Umbilical cord (tissue), 1 donor: ENCODE measurements at regions not wholly inside any gene's neighbourhood (a gene's known extent, or its start where the extent isn't known, plus 50 kb on each side); places are given as distances from the start of the nearest gene placed in this dataset.
"Not testable (repeated sequence)": the region's sequence is repeated elsewhere in the genome, so short reads cannot be mapped to it uniquely, and the experiment has no call there.

ENCODE experiments used
- DNase-seq: peaks from one replicate; pipeline ENCODE4 v3.0.0-alpha.2; 2015; ENCODE audit warnings: low spot score

DNA sequence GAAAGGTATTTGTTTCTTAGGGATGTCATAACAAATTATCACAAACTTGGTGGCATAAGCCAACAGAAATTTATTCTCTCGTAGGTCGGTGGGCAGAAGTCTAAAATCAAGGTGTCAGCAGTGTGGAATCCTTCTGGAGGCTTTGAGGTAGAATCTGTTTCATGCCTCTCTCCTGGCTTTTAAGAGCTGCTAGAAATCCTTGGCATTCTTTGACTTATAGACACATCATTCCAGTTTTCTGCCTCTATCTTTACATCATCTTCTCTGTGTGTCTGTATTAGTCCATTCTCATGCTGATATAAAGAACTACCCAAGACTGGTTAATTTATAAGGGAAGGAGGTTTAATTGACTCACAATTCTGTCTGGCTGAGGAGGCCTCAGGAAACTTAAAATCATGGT is 488.1 kb upstream of the PAPPA start:
- no peak for DNase-seq

- peak; percentile 32 for DNase-seq
Observed at GRCh38 chr9:115668521-115668920, 485.1 kb upstream of the PAPPA start.

- DNase-seq = no peak
Observed at GRCh38 chr9:115671236-115671962, 482.2 kb upstream of the PAPPA start.

DNA sequence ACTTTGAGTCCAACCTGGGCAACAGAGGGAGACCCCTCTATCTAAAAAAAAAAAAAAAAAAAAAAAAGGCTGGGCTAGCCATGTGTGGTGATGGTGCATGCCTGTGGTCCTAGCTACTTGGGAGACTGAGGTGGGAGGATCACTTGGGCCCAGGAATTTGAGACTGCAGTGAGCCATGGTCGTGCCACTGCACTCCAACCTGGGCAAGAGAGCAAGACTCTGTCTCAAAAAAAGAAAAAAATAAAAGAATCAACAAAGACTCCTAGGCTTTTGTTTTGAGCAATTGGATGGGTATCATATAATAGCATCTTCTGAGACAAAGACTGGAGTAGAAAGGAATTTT is 481.7 kb upstream of the PAPPA start:
- DNase-seq = no peak

DNA sequence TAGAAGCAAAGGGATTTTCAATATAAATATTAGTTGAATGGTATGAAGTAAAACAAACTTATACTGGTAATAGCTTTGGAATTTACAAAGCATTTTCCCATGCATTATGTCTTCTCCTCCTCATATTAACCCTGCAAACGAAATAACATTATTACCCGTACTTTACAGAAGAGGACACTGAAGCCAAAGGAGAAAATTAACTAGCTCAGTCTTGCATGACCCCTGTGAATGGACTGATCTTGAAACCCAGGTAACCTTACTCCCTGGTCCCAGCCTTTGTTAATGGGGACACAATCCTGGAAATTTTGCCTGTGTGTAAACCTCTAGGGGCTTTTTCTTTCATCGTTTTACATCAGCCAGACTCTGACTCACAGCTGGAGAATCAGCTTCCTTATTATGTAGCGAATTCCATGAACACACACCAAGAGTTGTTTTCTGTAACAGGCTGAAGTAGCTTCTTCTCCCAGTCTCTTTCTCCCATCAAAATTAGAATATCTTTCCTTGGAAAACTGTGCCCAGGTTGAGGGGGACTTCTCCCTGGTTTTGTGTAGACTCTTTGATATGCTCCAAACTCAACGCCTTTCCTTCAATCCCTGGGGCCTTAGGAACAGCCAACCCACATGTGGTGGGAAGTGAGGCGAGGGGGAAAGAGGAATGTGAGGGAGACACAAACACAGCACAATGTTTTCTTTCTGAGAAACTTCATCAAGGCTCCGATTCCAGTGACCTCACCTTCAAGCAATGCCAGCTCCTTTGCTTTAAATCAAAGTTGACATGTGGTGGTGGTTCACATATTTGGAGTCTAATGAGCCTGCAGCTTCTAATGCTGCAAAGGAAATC is 480.9 kb upstream of the PAPPA start:
- peak; percentile 68 for DNase-seq

GRCh38 chr9:115673599-115673998 is 480.0 kb upstream of the PAPPA start:
- DNase-seq = no peak

- DNase-seq = no peak
Observed at GRCh38 chr9:115674091-115674490, 479.5 kb upstream of the PAPPA start.

DNA sequence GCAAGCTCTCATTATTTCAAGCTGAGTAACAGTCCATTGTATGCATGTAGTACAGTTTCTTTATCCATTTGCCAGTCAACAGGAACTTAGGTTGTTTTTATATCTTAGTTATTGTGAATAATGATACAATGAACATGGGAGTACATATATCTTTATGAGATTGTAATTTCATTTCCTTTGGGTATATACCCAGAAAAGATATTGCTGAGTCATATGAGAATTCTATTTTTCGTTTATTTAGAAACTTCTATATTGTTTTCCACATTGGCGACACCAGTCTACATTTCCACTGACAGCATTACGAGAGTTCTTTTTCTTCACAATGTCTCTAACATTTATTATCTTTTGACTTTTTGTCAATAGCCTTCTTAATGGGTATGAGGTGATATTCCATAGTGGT is 477.8 kb upstream of the PAPPA start:
- DNase-seq = no peak

DNA sequence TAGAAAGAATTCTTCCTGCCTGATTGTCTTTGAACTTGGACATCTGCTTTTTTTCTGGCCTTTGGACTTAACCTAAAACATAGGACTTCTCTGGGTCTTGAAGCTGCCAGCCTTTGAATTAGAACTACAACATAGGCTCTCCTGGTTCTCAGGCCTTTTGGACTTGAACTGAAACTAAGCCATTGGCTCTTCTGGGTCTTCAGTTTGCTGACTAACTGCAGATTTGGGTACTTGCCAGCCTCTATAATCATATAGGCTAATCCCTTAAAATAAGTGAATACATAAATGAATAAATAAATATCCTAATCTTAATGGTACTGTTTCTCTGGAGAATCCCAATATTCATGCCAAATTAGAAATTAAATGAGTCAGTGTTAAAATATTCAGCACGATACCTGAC is 473.4 kb upstream of the PAPPA start:
- DNase-seq = no peak

DNA sequence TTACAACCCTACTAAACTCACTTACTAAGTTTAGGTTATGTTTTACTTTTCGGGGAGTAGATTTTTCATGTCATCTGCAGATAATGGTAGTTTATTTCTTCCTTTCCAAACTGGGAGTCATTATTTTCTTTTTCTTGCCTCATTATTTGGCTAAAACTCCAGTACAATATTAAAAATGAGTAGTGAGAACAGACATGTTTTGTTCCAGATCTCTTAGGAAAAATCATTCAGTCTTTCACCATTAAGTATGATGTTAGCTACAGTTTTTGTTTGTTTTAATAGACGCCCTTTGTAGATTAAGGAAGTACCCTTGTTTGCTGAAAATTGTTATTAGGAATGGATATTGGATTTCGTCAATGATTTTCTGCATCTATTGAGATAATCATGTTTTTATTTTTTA is 472.0 kb upstream of the PAPPA start:
- no peak for DNase-seq

DNA sequence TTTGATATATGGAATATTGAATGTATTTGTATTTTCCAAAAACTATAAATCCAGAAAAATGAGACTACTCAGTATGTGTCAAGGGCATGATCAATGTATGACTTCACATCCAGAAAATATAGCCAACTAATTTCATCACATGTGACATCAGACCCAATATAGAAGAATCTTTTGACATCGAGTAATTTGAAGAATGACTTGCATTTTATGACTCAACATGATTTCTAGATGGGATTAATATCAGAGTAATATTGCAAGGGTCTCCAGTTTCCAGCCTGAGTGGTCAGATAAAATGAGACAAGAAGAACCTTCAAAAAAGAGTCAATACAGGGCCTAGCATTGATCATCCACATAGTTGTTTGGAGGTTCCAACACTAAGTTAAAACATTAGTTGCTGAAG is 467.5 kb upstream of the PAPPA start:
- no peak for DNase-seq

- DNase-seq = no peak
Observed at GRCh38 chr9:115687356-115687755, 466.2 kb upstream of the PAPPA start.

DNA sequence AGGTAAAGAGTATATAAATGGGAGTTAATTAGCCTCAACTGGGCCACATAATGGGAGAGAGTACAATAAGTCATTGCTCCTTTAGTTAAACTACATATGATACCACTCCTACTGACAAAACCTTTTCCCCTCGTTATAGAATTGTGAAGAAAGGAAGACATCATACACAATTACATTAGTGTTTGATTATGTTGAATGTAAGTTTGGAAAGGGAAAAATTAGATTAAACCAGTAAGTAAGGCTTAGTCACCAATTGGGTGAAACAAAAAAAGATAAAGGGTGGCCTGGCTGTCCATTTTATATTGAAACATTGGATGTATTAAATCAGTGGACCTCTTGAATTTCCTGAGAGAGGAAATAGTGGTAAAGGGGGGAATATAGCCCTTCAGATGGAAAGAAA is 464.3 kb upstream of the PAPPA start:
- no peak for DNase-seq

GRCh38 chr9:115690786-115691496 is 462.6 kb upstream of the PAPPA start:
- DNase-seq = no peak

DNA sequence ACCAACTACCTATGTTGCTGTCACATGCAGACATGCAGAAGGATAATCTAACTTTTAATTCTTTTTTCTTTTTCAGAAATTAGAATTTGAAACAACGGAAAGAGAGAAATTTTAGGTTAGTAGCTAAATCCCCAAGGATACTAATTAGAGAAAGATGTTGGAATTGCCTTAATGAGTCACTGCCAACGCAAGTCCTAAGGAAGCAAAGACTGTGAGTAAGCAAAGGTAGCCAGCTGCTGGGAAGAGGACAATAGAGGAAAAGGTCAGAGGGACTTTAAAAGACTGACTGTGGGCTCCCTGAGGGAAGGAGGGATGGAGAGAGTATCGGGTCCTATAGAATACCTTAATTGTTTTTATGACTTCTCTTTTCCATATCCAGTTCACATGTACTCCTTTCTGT is 461.9 kb upstream of the PAPPA start:
- DNase-seq = no peak

DNA sequence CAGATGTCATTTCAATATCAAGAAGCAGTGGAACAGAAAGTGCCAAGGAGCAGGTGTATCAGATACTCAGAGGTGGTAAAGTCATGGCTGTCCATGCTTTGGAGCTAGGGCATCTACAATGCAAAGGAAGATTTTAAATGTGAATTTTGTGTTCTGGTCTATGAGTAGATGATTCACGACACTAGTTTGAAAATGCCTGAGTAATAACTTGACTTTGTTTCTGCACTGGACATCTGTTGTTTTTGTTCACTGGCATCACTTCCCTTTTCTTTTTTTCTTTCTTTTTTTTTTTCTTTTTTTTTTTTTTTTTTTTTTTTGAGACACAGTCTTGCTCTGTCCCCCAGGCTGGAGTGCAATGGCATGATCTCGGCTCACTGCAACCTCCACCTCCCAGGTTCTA is 460.7 kb upstream of the PAPPA start:
- DNase-seq = not testable (repeated sequence)

DNA sequence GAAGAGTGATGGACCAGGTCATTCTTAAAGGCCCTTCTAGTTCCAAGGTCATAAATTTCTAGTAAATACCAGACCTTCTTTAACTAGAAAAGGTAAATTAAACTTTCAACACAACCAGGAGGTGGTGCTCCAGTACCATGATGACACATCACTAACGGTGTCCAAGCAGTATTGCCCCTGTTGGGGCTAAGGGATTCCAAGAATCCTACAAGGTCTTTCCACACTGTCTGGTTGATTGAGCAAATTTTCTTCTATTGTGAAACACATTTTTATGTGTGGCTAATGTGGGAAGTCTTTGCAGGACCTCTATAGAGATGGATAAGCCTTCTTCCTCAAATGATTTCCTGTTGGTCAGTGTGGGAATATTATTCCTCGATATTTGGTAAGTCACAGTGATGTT is 459.6 kb upstream of the PAPPA start:
- no peak for DNase-seq

GRCh38 chr9:115694991-115695390 is 458.6 kb upstream of the PAPPA start:
- DNase-seq = no peak

DNA sequence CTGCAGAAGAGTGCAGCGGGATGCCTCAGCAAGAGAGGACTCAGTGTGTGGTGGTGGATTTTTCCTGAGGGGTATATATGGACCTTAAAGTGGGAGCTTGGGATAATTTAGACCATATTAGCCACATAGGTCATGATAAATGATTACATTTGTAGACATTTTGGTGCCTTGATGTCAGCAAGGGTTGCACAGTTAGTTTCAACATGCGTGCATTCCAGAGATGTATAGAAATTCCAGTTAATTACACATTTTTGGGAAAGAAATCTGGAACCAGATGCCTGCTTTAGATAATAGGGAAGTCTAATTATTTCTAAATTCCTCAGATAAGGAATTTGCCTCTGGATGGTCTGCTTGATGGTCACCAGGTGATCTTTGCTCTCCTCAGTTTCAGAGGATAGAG is 440.6 kb upstream of the PAPPA start:
- no peak for DNase-seq

DNA sequence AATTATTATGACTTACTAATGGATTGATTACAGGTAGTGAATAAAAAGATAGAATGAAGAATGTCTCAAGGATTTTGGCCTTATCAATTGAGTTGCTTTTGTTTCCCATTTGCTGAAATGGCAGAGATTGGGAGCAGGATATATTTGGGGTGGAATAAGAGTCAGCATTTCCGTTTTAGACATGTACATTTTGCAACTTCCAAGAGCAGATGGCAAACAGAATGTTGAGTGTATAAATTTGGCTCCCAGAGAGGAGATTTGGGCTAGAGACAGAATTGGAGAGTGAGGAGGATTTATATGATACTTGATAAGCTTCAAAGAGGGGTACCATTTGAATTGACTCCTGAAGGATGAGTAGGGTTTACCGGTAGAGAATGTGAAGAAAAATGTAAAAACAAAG is 437.9 kb upstream of the PAPPA start:
- no peak for DNase-seq

DNA sequence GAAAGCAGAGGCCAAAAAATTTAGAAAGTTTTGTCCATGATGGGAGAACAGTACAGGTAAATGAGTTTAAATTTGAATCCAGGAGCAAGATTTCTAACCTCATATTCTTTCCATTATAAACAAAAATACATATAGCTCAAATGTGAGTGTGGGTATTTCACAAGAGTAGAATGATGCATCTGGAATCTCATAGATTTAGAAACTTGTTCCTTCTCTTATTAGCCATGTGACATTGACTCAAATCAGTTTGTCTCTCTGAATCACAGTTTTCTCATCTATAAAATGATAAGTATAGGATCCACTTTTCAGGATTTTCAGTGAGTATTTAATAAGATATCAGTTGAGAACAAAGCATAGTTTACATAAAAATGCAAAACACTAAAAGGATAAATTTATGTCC is 436.3 kb upstream of the PAPPA start:
- DNase-seq = no peak

- no peak for DNase-seq
Observed at GRCh38 chr9:115717711-115718173, 435.8 kb upstream of the PAPPA start.

DNA sequence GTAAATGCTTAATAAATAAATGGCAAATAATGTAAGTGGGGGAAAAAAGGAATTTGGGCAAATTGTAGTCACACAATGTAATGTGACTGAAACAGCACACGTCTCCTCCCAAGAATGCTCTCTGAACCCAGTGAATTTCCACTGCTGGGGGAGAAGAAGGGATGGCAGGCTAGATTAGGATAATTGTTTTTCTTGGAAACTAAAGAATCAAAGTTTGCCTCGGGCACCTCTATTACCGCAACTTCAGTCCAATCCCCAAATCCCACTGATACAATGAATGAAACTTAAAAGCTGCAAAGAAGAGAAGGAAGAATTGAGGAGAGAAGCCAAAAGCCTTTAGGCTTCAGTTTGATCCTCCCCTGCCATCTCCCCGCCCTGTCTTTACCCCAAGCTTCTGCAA is 423.2 kb upstream of the PAPPA start:
- no peak for DNase-seq
